DND-41 (cell line): ENCODE measurements at regions not wholly inside any gene's neighbourhood (a gene's known extent, or its start where the extent isn't known, plus 50 kb on each side); places are given as distances from the start of the nearest gene placed in this dataset.

Experiments used
- ATAC-seq: fragments of 200-7000 bp; cut with Tn5 transposase; 3 replicates; pipeline ENCODE4 v1.9.1; 2021; ENCODE audit warnings: low read depth; ENCODE audit not compliant: insufficient read depth
- DNase-seq: peaks from one replicate; pipeline ENCODE4 v3.0.0-alpha.2; 2020
- H2AFZ ChIP-seq: 2 replicates; pipeline ENCODE4 v1.6.0; 2012; ENCODE audit warnings: low read depth, low read length
- H3K27ac ChIP-seq: 2 replicates; pipeline ENCODE4 v1.5.1; 2012; ENCODE audit warnings: low read length, inconsistent platforms
- H3K27me3 ChIP-seq: fragments of 200-600 bp; sonication (generic); 2 replicates; pipeline ENCODE4 v1.6.0; 2012; ENCODE audit warnings: low read length, mild to moderate bottlenecking, inconsistent platforms; ENCODE audit not compliant: insufficient read depth, poor library complexity
- H3K36me3 ChIP-seq: 2 replicates; pipeline ENCODE4 v1.5.1; 2012; ENCODE audit warnings: low read length, inconsistent platforms; ENCODE audit not compliant: insufficient read depth
- H3K4me1 ChIP-seq: 2 replicates; pipeline ENCODE4 v1.5.1; 2012; ENCODE audit warnings: mild to moderate bottlenecking, low read length; ENCODE audit not compliant: insufficient read depth
- H3K4me2 ChIP-seq: 2 replicates; pipeline ENCODE4 v1.6.0; 2012; ENCODE audit warnings: mild to moderate bottlenecking, moderate library complexity, low read length, inconsistent platforms; ENCODE audit not compliant: insufficient read depth
- H3K4me3 ChIP-seq, 2 experiments: fragments of 200-600 bp in 1 of 2; shearing (Covaris generic) in 1 of 2; 2 replicates each; pipeline ENCODE4 v1.5.1; 2012 to 2016; ENCODE audit warnings: inconsistent platforms in 2 of 2, low read length in 2 of 2, mild to moderate bottlenecking in 2 of 2, low read depth in 1 of 2, moderate library complexity in 1 of 2
- H3K79me2 ChIP-seq: 2 replicates; pipeline ENCODE4 v1.6.0; 2012; ENCODE audit warnings: low read length, inconsistent platforms; ENCODE audit not compliant: insufficient read depth
- H3K9ac ChIP-seq: 2 replicates; pipeline ENCODE4 v1.6.0; 2012; ENCODE audit warnings: low read depth, mild to moderate bottlenecking, inconsistent platforms, low read length, moderate library complexity
- H3K9me3 ChIP-seq: 2 replicates; pipeline ENCODE4 v1.5.1; 2012; ENCODE audit warnings: low read length, moderate library complexity, mild to moderate bottlenecking, inconsistent platforms; ENCODE audit not compliant: insufficient read depth, severe bottlenecking
- H4K20me1 ChIP-seq: 2 replicates; pipeline ENCODE4 v1.6.0; 2012; ENCODE audit warnings: low read length; ENCODE audit not compliant: insufficient read depth
- CTCF ChIP-seq: IDR thresholded peaks from 2 replicates; pipeline ENCODE4 v1.5.1; 2012; ENCODE audit warnings: borderline replicate concordance, low read length, moderate library complexity, mild to moderate bottlenecking; ENCODE audit not compliant: poor library complexity, severe bottlenecking; ENCODE audit errors: extremely low read depth
- EZH2 ChIP-seq: IDR thresholded peaks from 3 replicates; pipeline ENCODE4 v1.6.1; 2012; ENCODE audit warnings: borderline replicate concordance, low read depth, mild to moderate bottlenecking, moderate library complexity, low read length, inconsistent platforms; ENCODE audit not compliant: severe bottlenecking

GRCh38 chr12:45675534-45675933 lies 54.0 kb upstream of the ARID2 start:
- no peaks in the 10 kb centered on the region for H3K9me3 ChIP-seq
- H3K27ac ChIP-seq: no peak overlapping the region
- H3K9ac ChIP-seq: no peak overlapping the region
- H3K4me3 ChIP-seq: no peak overlapping the region
- H3K4me1 ChIP-seq: peaks cover 16% of the 10 kb centered on the region
- H3K36me3 ChIP-seq: no peaks in the 10 kb centered on the region
- ATAC-seq: no peak
- no peaks in the 10 kb centered on the region for H3K79me2 ChIP-seq
- TF ChIP-seq CTCF: no peak
- TF ChIP-seq EZH2: no peak
- no peak for DNase-seq
- no peak overlapping the region; the same call in 1 of the 2 replicates for H2AFZ ChIP-seq
- no peaks in the 10 kb centered on the region for H3K27me3 ChIP-seq
- H3K4me2 ChIP-seq: no peak overlapping the region
- no peaks in the 10 kb centered on the region for H4K20me1 ChIP-seq
